Activated T-helper 1 cell treated with anti-CD3 and anti-CD28 coated beads, Interleukin-12 subunit alpha, Interleukin-12 subunit beta, Interleukin-2, Interleukin-4 antibody, amounts not matched to agents 30 ng/mL and 10 ng/mL and 1 ng/mL, durations not matched to agents 14 hours and 24 hours and 36 hours (primary cell): ENCODE measurements at regions not wholly inside any gene's neighbourhood (a gene's known extent, or its start where the extent isn't known, plus 50 kb on each side); places are given as distances from the start of the nearest gene placed in this dataset.
"Not testable (repeated sequence)": the region's sequence is repeated elsewhere in the genome, so short reads cannot be mapped to it uniquely, and the experiment has no call there.

Experiments used
- DNase-seq: peaks from one replicate; pipeline ENCODE4 v3.0.0; 2021; ENCODE audit warnings: low spot score
- H3K27ac Mint-ChIP-seq: one replicate; pipeline ENCODE4 v1.8.0; 2021; ENCODE audit warnings: mild to moderate bottlenecking, mixed read lengths
- H3K27me3 Mint-ChIP-seq: one replicate; pipeline ENCODE4 v1.8.0; 2022; ENCODE audit warnings: mild to moderate bottlenecking, moderate library complexity, mixed read lengths; ENCODE audit not compliant: insufficient read depth
- H3K36me3 Mint-ChIP-seq: one replicate; pipeline ENCODE4 v1.8.0; 2021; ENCODE audit warnings: low read depth, mixed read lengths
- H3K4me1 Mint-ChIP-seq: one replicate; pipeline ENCODE4 v1.8.0; 2021; ENCODE audit warnings: low read depth, mixed read lengths
- H3K4me3 Mint-ChIP-seq: one replicate; pipeline ENCODE4 v1.8.0; 2021; ENCODE audit warnings: mild to moderate bottlenecking, moderate library complexity, mixed read lengths
- H3K9me3 Mint-ChIP-seq: one replicate; pipeline ENCODE4 v1.8.0; 2021; ENCODE audit warnings: mixed read lengths
- intact Hi-C: fragments of 100-400 bp; cut with micrococcal nuclease; formaldehyde crosslinking; loops from one replicate; pipeline ENCODE4 v1.15.1; 2024

GRCh38 chr5:162801235-162801634 is 636.2 kb upstream of the CCNG1 start:
- intact Hi-C loops: no loop called here
- H3K9me3 Mint-ChIP-seq: peaks cover 4% of the 10 kb centered on the region
- no peaks in the 10 kb centered on the region for H3K36me3 Mint-ChIP-seq
- no peaks in the 10 kb centered on the region for H3K4me1 Mint-ChIP-seq
- H3K27ac Mint-ChIP-seq: no peak overlapping the region
- no peak for DNase-seq
- no peak overlapping the region for H3K4me3 Mint-ChIP-seq
- H3K27me3 Mint-ChIP-seq: no peaks in the 10 kb centered on the region

DNA sequence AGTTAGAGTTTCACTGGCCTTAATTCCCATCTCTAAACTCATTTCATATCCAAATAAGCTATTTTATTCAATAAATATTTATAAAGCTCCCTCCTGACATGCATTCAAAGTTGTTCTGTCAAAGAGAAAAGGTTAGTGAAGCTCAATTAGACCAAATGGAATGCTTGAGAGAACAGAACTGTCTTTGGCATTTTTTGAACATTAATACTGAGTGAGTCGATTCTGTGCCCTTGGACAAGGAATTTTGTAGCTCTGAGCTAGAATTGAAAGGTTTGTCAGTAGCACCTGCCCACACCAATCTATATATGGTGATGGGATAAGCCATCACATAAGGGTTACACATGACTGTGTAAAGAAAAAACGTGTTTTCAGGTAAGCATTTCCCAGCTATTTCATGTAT is 631.2 kb upstream of the CCNG1 start:
- H3K27me3 Mint-ChIP-seq: no peaks in the 10 kb centered on the region
- H3K9me3 Mint-ChIP-seq: peaks cover under 1% of the 10 kb centered on the region
- no peak for DNase-seq
- intact Hi-C loops: no loop called here
- H3K27ac Mint-ChIP-seq: no peak overlapping the region
- no peaks in the 10 kb centered on the region for H3K4me1 Mint-ChIP-seq
- H3K36me3 Mint-ChIP-seq: no peaks in the 10 kb centered on the region
- no peak overlapping the region for H3K4me3 Mint-ChIP-seq

- no peak overlapping the region for H3K4me3 Mint-ChIP-seq
- H3K4me1 Mint-ChIP-seq: no peaks in the 10 kb centered on the region
- DNase-seq: no peak
- no peak overlapping the region for H3K27ac Mint-ChIP-seq
- H3K36me3 Mint-ChIP-seq: no peaks in the 10 kb centered on the region
- H3K27me3 Mint-ChIP-seq: no peaks in the 10 kb centered on the region
- peaks cover 17% of the 10 kb centered on the region for H3K9me3 Mint-ChIP-seq
- intact Hi-C loops: no loop called here
Observed at GRCh38 chr5:162811071-162811470, 626.3 kb upstream of the CCNG1 start.

- DNase-seq: no peak
- H3K4me1 Mint-ChIP-seq: no peaks in the 10 kb centered on the region
- H3K4me3 Mint-ChIP-seq: no peak overlapping the region
- intact Hi-C loops: no loop called here
- peaks cover 17% of the 10 kb centered on the region for H3K9me3 Mint-ChIP-seq
- H3K27ac Mint-ChIP-seq: no peak overlapping the region
- H3K27me3 Mint-ChIP-seq: no peaks in the 10 kb centered on the region
- H3K36me3 Mint-ChIP-seq: no peaks in the 10 kb centered on the region
Observed at GRCh38 chr5:162816816-162817215, 620.6 kb upstream of the CCNG1 start.

- H3K9me3 Mint-ChIP-seq: peaks cover 12% of the 10 kb centered on the region
- H3K27me3 Mint-ChIP-seq: no peaks in the 10 kb centered on the region
- H3K4me1 Mint-ChIP-seq: no peaks in the 10 kb centered on the region
- H3K27ac Mint-ChIP-seq: no peak overlapping the region
- no peak for DNase-seq
- no peak overlapping the region for H3K4me3 Mint-ChIP-seq
- no peaks in the 10 kb centered on the region for H3K36me3 Mint-ChIP-seq
- intact Hi-C loops: no loop called here
Observed at GRCh38 chr5:162817364-162817763, 620.0 kb upstream of the CCNG1 start.

DNA sequence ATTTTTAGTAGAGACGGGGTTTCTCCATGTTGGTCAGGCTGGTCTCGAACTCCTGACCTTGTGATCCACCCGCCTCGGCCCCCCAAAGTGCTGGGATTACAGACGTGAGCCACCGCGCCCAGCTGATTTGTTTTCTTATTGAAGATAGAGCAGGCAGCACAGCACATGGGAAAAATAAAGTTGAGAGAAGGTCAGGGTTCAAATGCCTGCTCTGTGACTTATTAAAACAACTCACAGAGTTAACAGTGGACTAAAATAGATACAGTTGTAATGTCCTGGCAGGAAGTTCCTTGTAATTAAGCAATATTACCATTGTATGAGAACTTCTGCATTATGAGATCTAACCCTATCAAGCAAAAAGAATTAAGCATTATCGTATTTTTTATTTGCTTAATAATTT is 615.7 kb upstream of the CCNG1 start:
- H3K36me3 Mint-ChIP-seq, DNase-seq, H3K4me3 Mint-ChIP-seq, H3K9me3 Mint-ChIP-seq, H3K27me3 Mint-ChIP-seq, intact Hi-C loops, H3K27ac Mint-ChIP-seq, H3K4me1 Mint-ChIP-seq: not testable (repeated sequence)

DNA sequence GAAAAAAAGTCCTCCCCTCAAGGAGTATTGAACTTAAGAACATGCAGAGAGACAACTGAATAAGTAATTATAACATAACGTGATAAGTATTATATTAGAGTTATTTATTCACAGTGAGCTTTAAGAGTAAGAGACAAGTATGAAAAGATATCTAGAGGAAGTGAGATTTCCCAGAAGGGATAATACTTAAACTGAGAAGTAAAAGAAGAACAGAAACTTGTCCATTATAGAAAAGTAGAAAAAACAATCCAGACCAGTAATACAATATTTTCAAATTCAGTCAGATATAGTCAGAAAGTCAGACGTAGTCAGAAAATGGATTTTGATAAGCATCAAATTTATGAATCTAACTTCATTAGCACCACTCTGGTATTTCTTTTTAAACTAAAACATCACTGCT is 613.0 kb upstream of the CCNG1 start:
- peaks cover 10% of the 10 kb centered on the region for H3K9me3 Mint-ChIP-seq
- no peaks in the 10 kb centered on the region for H3K27me3 Mint-ChIP-seq
- H3K27ac Mint-ChIP-seq: no peak overlapping the region
- H3K4me1 Mint-ChIP-seq: no peaks in the 10 kb centered on the region
- intact Hi-C loops: no loop called here
- no peaks in the 10 kb centered on the region for H3K36me3 Mint-ChIP-seq
- no peak overlapping the region for H3K4me3 Mint-ChIP-seq
- DNase-seq: no peak

DNA sequence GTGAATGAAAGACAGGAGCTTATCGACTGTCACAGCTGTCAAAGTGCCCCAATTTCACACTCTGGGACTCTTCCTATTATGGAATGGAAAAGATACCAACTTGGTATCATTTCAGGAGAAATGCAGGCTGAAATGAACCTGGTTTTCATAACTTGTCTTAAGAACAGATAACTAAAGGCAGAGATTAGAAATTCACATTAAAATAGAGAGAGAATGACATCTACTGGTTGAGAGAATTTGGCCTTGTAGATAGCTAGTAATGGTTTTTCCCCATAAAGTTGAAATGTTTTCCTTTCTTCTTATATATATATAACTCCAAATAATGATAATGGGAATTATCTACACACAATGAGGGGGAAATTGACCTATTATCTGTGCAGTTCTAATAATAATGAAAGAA is 600.2 kb upstream of the CCNG1 start:
- intact Hi-C loops: no loop called here
- Mint-ChIP-seq H3K27ac (no peak overlapping the region), H3K9me3 (peaks cover 3% of the 10 kb centered on the region), H3K27me3 (no peaks in the 10 kb centered on the region), H3K36me3 (no peaks in the 10 kb centered on the region), H3K4me1 (no peaks in the 10 kb centered on the region), H3K4me3 (no peak overlapping the region)
- no peak for DNase-seq

- peaks cover 8% of the 10 kb centered on the region for H3K9me3 Mint-ChIP-seq
- no peaks in the 10 kb centered on the region for H3K4me1 Mint-ChIP-seq
Observed at GRCh38 chr5:162842727-162843126, 594.7 kb upstream of the CCNG1 start.

DNA sequence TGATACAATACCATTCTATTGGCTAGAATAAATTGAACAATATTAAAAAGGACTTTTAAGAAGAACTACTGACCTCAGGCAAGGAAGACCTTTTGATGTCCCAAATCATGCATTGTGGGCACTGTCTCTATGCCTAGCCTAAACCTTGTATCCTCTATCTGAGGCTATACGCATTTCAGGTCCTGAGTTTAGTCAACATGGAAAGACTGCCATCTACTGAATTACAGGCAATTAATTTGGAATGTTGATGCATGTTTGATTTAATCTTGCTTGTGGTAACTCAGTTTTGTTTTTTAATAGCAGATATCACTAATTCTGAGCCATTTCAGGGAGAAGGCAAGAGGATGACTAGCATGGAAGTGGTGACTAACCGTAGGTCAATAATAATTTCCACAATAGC is 585.3 kb upstream of the CCNG1 start:
- no peak for DNase-seq
- no peak overlapping the region for H3K27ac Mint-ChIP-seq
- peaks cover 10% of the 10 kb centered on the region for H3K9me3 Mint-ChIP-seq
- H3K36me3 Mint-ChIP-seq: no peaks in the 10 kb centered on the region
- no peaks in the 10 kb centered on the region for H3K4me1 Mint-ChIP-seq
- H3K27me3 Mint-ChIP-seq: no peaks in the 10 kb centered on the region
- no peak overlapping the region for H3K4me3 Mint-ChIP-seq
- intact Hi-C loops: no loop called here

More at GRCh38 chr5:162842727-162843126, 594.7 kb upstream of the CCNG1 start:
- Mint-ChIP-seq H3K4me3 (no peak overlapping the region), H3K27me3 (no peaks in the 10 kb centered on the region), H3K27ac (no peak overlapping the region), H3K36me3 (no peaks in the 10 kb centered on the region)
- intact Hi-C loops: no loop called here
- DNase-seq: no peak

DNA sequence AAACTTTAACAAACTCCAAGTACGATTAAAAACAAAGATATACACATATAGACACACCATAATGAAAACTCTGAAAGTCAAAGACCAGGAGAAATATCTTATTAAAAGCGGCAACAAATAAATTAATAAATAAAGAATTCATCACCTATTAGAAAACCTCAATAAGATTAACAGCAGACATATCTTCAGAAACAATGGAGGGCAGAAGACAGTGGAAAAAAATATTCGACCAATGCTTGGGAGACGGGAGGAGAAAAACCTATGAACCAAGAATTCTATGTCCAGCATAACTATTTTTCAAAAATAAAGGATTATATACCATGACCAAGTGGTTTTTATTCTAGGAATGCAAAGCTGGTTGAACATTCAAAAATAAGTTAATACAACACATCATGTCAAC is 578.6 kb upstream of the CCNG1 start:
- no peak overlapping the region for H3K4me3 Mint-ChIP-seq
- intact Hi-C loops: no loop called here
- no peaks in the 10 kb centered on the region for H3K27me3 Mint-ChIP-seq
- H3K36me3 Mint-ChIP-seq: no peaks in the 10 kb centered on the region
- no peaks in the 10 kb centered on the region for H3K4me1 Mint-ChIP-seq
- no peak overlapping the region for H3K27ac Mint-ChIP-seq
- peaks cover 30% of the 10 kb centered on the region for H3K9me3 Mint-ChIP-seq
- DNase-seq: no peak

- Mint-ChIP-seq H3K4me3 (no peak overlapping the region), H3K9me3 (peaks cover 11% of the 10 kb centered on the region), H3K36me3 (no peaks in the 10 kb centered on the region), H3K27ac (no peak overlapping the region), H3K27me3 (no peaks in the 10 kb centered on the region), H3K4me1 (no peaks in the 10 kb centered on the region)
- DNase-seq: no peak
- intact Hi-C loops: no loop called here
Observed at GRCh38 chr5:162870966-162871365, 566.4 kb upstream of the CCNG1 start.

- Mint-ChIP-seq H3K36me3 (no peaks in the 10 kb centered on the region), H3K27me3 (no peaks in the 10 kb centered on the region)
- intact Hi-C loops: no loop called here
Observed at GRCh38 chr5:162882629-162883028, 554.8 kb upstream of the CCNG1 start.

DNA sequence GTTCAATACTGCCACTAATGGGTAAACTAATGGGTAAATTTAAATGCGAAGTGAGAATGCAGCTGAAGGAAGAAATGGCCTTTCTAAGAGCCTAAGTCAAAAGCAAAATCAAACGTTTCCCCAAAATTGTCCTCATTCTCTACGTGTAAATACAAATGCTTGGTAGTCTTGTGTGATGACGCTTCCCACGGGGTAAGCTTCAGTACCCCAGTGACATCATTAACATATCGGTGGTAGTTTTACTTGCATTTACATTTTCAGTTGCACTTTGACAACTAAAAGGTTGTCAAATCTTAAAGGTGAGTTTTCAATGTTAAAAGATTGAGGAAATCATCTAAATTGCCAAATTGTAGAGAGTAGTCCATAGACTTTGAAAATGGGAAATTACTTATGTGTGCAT is 550.7 kb upstream of the CCNG1 start:
- no peak overlapping the region for H3K4me3 Mint-ChIP-seq
- H3K9me3 Mint-ChIP-seq: peaks cover 7% of the 10 kb centered on the region
- H3K27me3 Mint-ChIP-seq: no peaks in the 10 kb centered on the region
- no peak for DNase-seq
- no peaks in the 10 kb centered on the region for H3K36me3 Mint-ChIP-seq
- no peak overlapping the region for H3K27ac Mint-ChIP-seq
- H3K4me1 Mint-ChIP-seq: no peaks in the 10 kb centered on the region
- intact Hi-C loops: no loop called here

More at GRCh38 chr5:162882629-162883028, 554.8 kb upstream of the CCNG1 start:
- Mint-ChIP-seq H3K4me1 (no peaks in the 10 kb centered on the region), H3K9me3 (peaks cover 18% of the 10 kb centered on the region), H3K27ac (no peak overlapping the region), H3K4me3 (no peak overlapping the region)
- DNase-seq: no peak
